ENCODE measurements at regions not wholly inside any gene's neighbourhood (a gene's known extent, or its start where the extent isn't known, plus 50 kb on each side); places are given as distances from the start of the nearest gene placed in this dataset.

GRCh38 chr5:168168978-168169698, 122.3 kb upstream of the WWC1 start:
- no peak overlapping the region for H3K27ac ChIP-seq (ENCODE audit: low read length)

GRCh38 chr5:168169791-168170190, 121.7 kb upstream of the WWC1 start:
- Histone ChIP-seq H3K27me3 (ENCODE audit: control insufficient read depth, insufficient read depth, low read length) (no peaks in the 10 kb centered on the region), H3K36me3 (ENCODE audit: control insufficient read depth, low read depth, low read length) (no peaks in the 10 kb centered on the region), H3K4me1 (ENCODE audit: control insufficient read depth, low read depth, low read length) (peaks cover 16% of the 10 kb centered on the region), H3K9me3 (ENCODE audit: control insufficient read depth, low read depth, low read length) (no peaks in the 10 kb centered on the region), H3K9ac (ENCODE audit: low read length) (no peak overlapping the region), H3K27ac (ENCODE audit: low read length) (no peak overlapping the region), H3K4me3 (ENCODE audit: low read length) (no peak overlapping the region)

More at GRCh38 chr5:168168978-168169698, 122.3 kb upstream of the WWC1 start:
- H3K27me3 ChIP-seq (ENCODE audit: control insufficient read depth, insufficient read depth, low read length) = no peaks in the 10 kb centered on the region
- peaks cover 23% of the 10 kb centered on the region for H3K4me1 ChIP-seq (ENCODE audit: control insufficient read depth, low read depth, low read length)
- no peak overlapping the region for H3K4me3 ChIP-seq (ENCODE audit: low read length)
- H3K9ac ChIP-seq (ENCODE audit: low read length) = no peak overlapping the region
- no peaks in the 10 kb centered on the region for H3K36me3 ChIP-seq (ENCODE audit: control insufficient read depth, low read depth, low read length)
- no peaks in the 10 kb centered on the region for H3K9me3 ChIP-seq (ENCODE audit: control insufficient read depth, low read depth, low read length)

- no peak overlapping the region for H3K27ac ChIP-seq (ENCODE audit: low read length)
- no peak overlapping the region for H3K4me3 ChIP-seq (ENCODE audit: low read length)
- H3K36me3 ChIP-seq (ENCODE audit: control insufficient read depth, low read depth, low read length) = no peaks in the 10 kb centered on the region
These were observed 119.3 kb upstream of the WWC1 start for GRCh38 chr5:168171901-168172759.

GRCh38 chr5:168172760-168173223, 118.7 kb upstream of the WWC1 start:
- H3K4me3 ChIP-seq (ENCODE audit: low read length) = no peak overlapping the region
- H3K9me3 ChIP-seq (ENCODE audit: control insufficient read depth, low read depth, low read length) = no peaks in the 10 kb centered on the region
- H3K27ac ChIP-seq (ENCODE audit: low read length) = no peak overlapping the region
- H3K27me3 ChIP-seq (ENCODE audit: control insufficient read depth, insufficient read depth, low read length) = no peaks in the 10 kb centered on the region
- H3K4me1 ChIP-seq (ENCODE audit: control insufficient read depth, low read depth, low read length) = no peaks in the 10 kb centered on the region
- no peaks in the 10 kb centered on the region for H3K36me3 ChIP-seq (ENCODE audit: control insufficient read depth, low read depth, low read length)
- H3K9ac ChIP-seq (ENCODE audit: low read length) = no peak overlapping the region

More at GRCh38 chr5:168171901-168172759, 119.3 kb upstream of the WWC1 start:
- H3K9ac ChIP-seq (ENCODE audit: low read length) = no peak overlapping the region
- H3K4me1 ChIP-seq (ENCODE audit: control insufficient read depth, low read depth, low read length) = no peaks in the 10 kb centered on the region
- H3K27me3 ChIP-seq (ENCODE audit: control insufficient read depth, insufficient read depth, low read length) = no peaks in the 10 kb centered on the region
- H3K9me3 ChIP-seq (ENCODE audit: control insufficient read depth, low read depth, low read length) = no peaks in the 10 kb centered on the region

GRCh38 chr5:168174376-168174775, 117.1 kb upstream of the WWC1 start:
- no peak overlapping the region for H3K9ac ChIP-seq (ENCODE audit: low read length)
- H3K9me3 ChIP-seq (ENCODE audit: control insufficient read depth, low read depth, low read length) = no peaks in the 10 kb centered on the region
- H3K4me3 ChIP-seq (ENCODE audit: low read length) = no peak overlapping the region
- no peaks in the 10 kb centered on the region for H3K27me3 ChIP-seq (ENCODE audit: control insufficient read depth, insufficient read depth, low read length)
- no peaks in the 10 kb centered on the region for H3K36me3 ChIP-seq (ENCODE audit: control insufficient read depth, low read depth, low read length)
- H3K4me1 ChIP-seq (ENCODE audit: control insufficient read depth, low read depth, low read length) = no peaks in the 10 kb centered on the region
- H3K27ac ChIP-seq (ENCODE audit: low read length) = no peak overlapping the region

GRCh38 chr5:168176251-168176650, 115.2 kb upstream of the WWC1 start:
- Histone ChIP-seq H3K36me3 (ENCODE audit: control insufficient read depth, low read depth, low read length) (no peaks in the 10 kb centered on the region), H3K9me3 (ENCODE audit: control insufficient read depth, low read depth, low read length) (no peaks in the 10 kb centered on the region), H3K27me3 (ENCODE audit: control insufficient read depth, insufficient read depth, low read length) (no peaks in the 10 kb centered on the region), H3K4me1 (ENCODE audit: control insufficient read depth, low read depth, low read length) (no peaks in the 10 kb centered on the region), H3K9ac (ENCODE audit: low read length) (no peak overlapping the region), H3K4me3 (ENCODE audit: low read length) (no peak overlapping the region), H3K27ac (ENCODE audit: low read length) (no peak overlapping the region)

- no peaks in the 10 kb centered on the region for H3K36me3 ChIP-seq (ENCODE audit: control insufficient read depth, low read depth, low read length)
- no peaks in the 10 kb centered on the region for H3K27me3 ChIP-seq (ENCODE audit: control insufficient read depth, insufficient read depth, low read length)
- H3K4me1 ChIP-seq (ENCODE audit: control insufficient read depth, low read depth, low read length) = no peaks in the 10 kb centered on the region
- H3K4me3 ChIP-seq (ENCODE audit: low read length) = no peak overlapping the region
- H3K27ac ChIP-seq (ENCODE audit: low read length) = no peak overlapping the region
- H3K9me3 ChIP-seq (ENCODE audit: control insufficient read depth, low read depth, low read length) = no peaks in the 10 kb centered on the region
- H3K9ac ChIP-seq (ENCODE audit: low read length) = no peak overlapping the region
These were observed 114.5 kb upstream of the WWC1 start for GRCh38 chr5:168176941-168177340.

GRCh38 chr5:168177831-168178450, 113.5 kb upstream of the WWC1 start:
- no peaks in the 10 kb centered on the region for H3K9me3 ChIP-seq (ENCODE audit: control insufficient read depth, low read depth, low read length)
- no peaks in the 10 kb centered on the region for H3K36me3 ChIP-seq (ENCODE audit: control insufficient read depth, low read depth, low read length)
- H3K4me3 ChIP-seq (ENCODE audit: low read length) = no peak overlapping the region
- H3K27me3 ChIP-seq (ENCODE audit: control insufficient read depth, insufficient read depth, low read length) = no peaks in the 10 kb centered on the region
- no peaks in the 10 kb centered on the region for H3K4me1 ChIP-seq (ENCODE audit: control insufficient read depth, low read depth, low read length)
- H3K9ac ChIP-seq (ENCODE audit: low read length) = no peak overlapping the region
- H3K27ac ChIP-seq (ENCODE audit: low read length) = no peak overlapping the region

GRCh38 chr5:168179192-168179593, 112.3 kb upstream of the WWC1 start:
- H3K4me3 ChIP-seq (ENCODE audit: low read length) = no peak overlapping the region
- no peaks in the 10 kb centered on the region for H3K4me1 ChIP-seq (ENCODE audit: control insufficient read depth, low read depth, low read length)
- H3K9ac ChIP-seq (ENCODE audit: low read length) = no peak overlapping the region
- no peak overlapping the region for H3K27ac ChIP-seq (ENCODE audit: low read length)
- H3K36me3 ChIP-seq (ENCODE audit: control insufficient read depth, low read depth, low read length) = no peaks in the 10 kb centered on the region
- no peaks in the 10 kb centered on the region for H3K9me3 ChIP-seq (ENCODE audit: control insufficient read depth, low read depth, low read length)
- H3K27me3 ChIP-seq (ENCODE audit: control insufficient read depth, insufficient read depth, low read length) = no peaks in the 10 kb centered on the region

- Histone ChIP-seq H3K4me3 (ENCODE audit: low read length) (no peak overlapping the region), H3K9me3 (ENCODE audit: control insufficient read depth, low read depth, low read length) (no peaks in the 10 kb centered on the region), H3K27me3 (ENCODE audit: control insufficient read depth, insufficient read depth, low read length) (no peaks in the 10 kb centered on the region), H3K27ac (ENCODE audit: low read length) (no peak overlapping the region), H3K9ac (ENCODE audit: low read length) (no peak overlapping the region), H3K36me3 (ENCODE audit: control insufficient read depth, low read depth, low read length) (no peaks in the 10 kb centered on the region), H3K4me1 (ENCODE audit: control insufficient read depth, low read depth, low read length) (no peaks in the 10 kb centered on the region)
These were observed 109.2 kb upstream of the WWC1 start for GRCh38 chr5:168182269-168182668.

- Histone ChIP-seq H3K27ac (ENCODE audit: low read length) (no peak overlapping the region), H3K36me3 (ENCODE audit: control insufficient read depth, low read depth, low read length) (no peaks in the 10 kb centered on the region), H3K4me1 (ENCODE audit: control insufficient read depth, low read depth, low read length) (no peaks in the 10 kb centered on the region)
These were observed 107.3 kb upstream of the WWC1 start for GRCh38 chr5:168184103-168184502.

More at GRCh38 chr5:168184103-168184502, 107.3 kb upstream of the WWC1 start:
- Histone ChIP-seq H3K4me3 (ENCODE audit: low read length) (no peak overlapping the region), H3K27me3 (ENCODE audit: control insufficient read depth, insufficient read depth, low read length) (no peaks in the 10 kb centered on the region), H3K9me3 (ENCODE audit: control insufficient read depth, low read depth, low read length) (no peaks in the 10 kb centered on the region), H3K9ac (ENCODE audit: low read length) (no peak overlapping the region)
